Loucy (cell line): ENCODE measurements at regions not wholly inside any gene's neighbourhood (a gene's known extent, or its start where the extent isn't known, plus 50 kb on each side); places are given as distances from the start of the nearest gene placed in this dataset.

ENCODE experiments used
- CTCF ChIP-seq: fragments of 200-600 bp; sonication (generic); conservative IDR thresholded peaks from 2 replicates; pipeline ENCODE4 v1.5.1; 2014; ENCODE audit warnings: mild to moderate bottlenecking, antibody characterized with exemption, low read length
- EZH2phosphoT487 ChIP-seq: fragments of 200-600 bp; IDR thresholded peaks from 2 replicates; pipeline ENCODE4 v1.6.1; 2018; ENCODE audit warnings: antibody characterized with exemption, mild to moderate bottlenecking, moderate library complexity, borderline replicate concordance

GRCh38 chr3:70738291-70738681 lies 425.8 kb upstream of the MDFIC2 start:
- no peak for TF ChIP-seq CTCF
- TF ChIP-seq EZH2phosphoT487 = no peak
